HG02763 (cell line): ENCODE measurements at regions not wholly inside any gene's neighbourhood (a gene's known extent, or its start where the extent isn't known, plus 50 kb on each side); places are given as distances from the start of the nearest gene placed in this dataset.

Experiments
- ATAC-seq: cut with Tn5 transposase; IDR thresholded peaks from one replicate; pipeline ENCODE4 v1.9.1; 2021; ENCODE audit warnings: mild to moderate bottlenecking, moderate library complexity; ENCODE audit not compliant: unreplicated experiment

- no peak for ATAC-seq
These were observed 52.5 kb downstream of the EPRS1 start for GRCh38 chr1:219993554-219994433.

GRCh38 chr1:219991919-219992318 lies 54.4 kb downstream of the EPRS1 start:
- ATAC-seq: no peak

- ATAC-seq: no peak
These were observed 54.8 kb downstream of the EPRS1 start for GRCh38 chr1:219991511-219991810.

GRCh38 chr1:219990782-219991510 lies 55.4 kb downstream of the EPRS1 start:
- no peak for ATAC-seq

- no peak for ATAC-seq
These were observed 56.5 kb downstream of the EPRS1 start for GRCh38 chr1:219989766-219990165.

GRCh38 chr1:219988818-219989217 lies 57.5 kb downstream of the EPRS1 start:
- no peak for ATAC-seq

GRCh38 chr1:219988387-219988786 lies 57.9 kb downstream of the EPRS1 start:
- peak; percentile 78 for ATAC-seq

- no peak for ATAC-seq
These were observed 59.0 kb upstream of the SLC30A10 start for GRCh38 chr1:219987325-219987724.

GRCh38 chr1:219985169-219985568 lies 56.8 kb upstream of the SLC30A10 start:
- ATAC-seq: no peak
